ENCODE measurements at regions not wholly inside any gene's neighbourhood (a gene's known extent, or its start where the extent isn't known, plus 50 kb on each side); places are given as distances from the start of the nearest gene placed in this dataset.

- no peak overlapping the region for H3K9ac ChIP-seq (ENCODE audit: low read length)
- H3K9me3 ChIP-seq (ENCODE audit: control insufficient read depth, low read depth, low read length) = no peaks in the 10 kb centered on the region
- no peaks in the 10 kb centered on the region for H3K4me1 ChIP-seq (ENCODE audit: control insufficient read depth, low read depth, low read length)
- H3K4me3 ChIP-seq (ENCODE audit: low read length) = no peak overlapping the region
- no peaks in the 10 kb centered on the region for H3K27me3 ChIP-seq (ENCODE audit: control insufficient read depth, insufficient read depth, low read length)
- H3K27ac ChIP-seq (ENCODE audit: low read length) = no peak overlapping the region
- no peaks in the 10 kb centered on the region for H3K36me3 ChIP-seq (ENCODE audit: control insufficient read depth, low read depth, low read length)
Measured at GRCh38 chr2:120622886-120623753, 112.5 kb upstream of the GLI2 start.

DNA sequence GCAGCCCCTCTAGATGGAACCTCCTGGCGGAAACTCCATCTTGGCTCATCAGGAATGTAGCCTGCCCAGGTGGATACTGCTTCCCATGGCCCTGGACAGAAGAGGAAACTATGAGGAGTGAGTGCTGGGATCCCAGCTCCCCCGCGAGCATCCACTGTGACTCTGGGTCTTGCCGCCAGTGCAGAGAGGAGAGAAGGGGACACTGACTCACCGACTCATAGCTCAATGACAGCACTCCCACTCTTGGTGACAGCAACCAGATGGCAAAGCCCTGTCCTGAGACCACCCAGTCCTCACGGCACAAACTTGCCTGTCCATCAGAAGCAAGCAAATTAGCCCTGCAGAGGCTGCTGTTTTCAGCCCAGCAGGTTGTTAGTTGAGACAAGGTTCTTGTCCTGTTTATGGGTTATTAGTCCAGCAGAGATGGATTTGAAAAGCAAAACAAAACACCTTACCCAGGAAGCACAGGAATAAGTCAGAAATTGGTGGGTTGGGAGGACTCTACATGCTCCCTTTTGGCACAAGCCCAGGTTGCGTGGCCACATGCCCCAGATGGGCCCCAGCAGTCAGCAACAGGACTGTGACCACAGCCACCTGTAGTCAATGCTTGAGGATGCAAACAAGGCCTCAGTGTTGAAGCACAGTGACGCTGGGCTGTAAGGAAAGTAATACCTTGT is 111.5 kb upstream of the GLI2 start:
- Histone ChIP-seq H3K27me3 (ENCODE audit: control insufficient read depth, insufficient read depth, low read length) (no peaks in the 10 kb centered on the region), H3K27ac (ENCODE audit: low read length) (no peak overlapping the region), H3K4me3 (ENCODE audit: low read length) (no peak overlapping the region), H3K36me3 (ENCODE audit: control insufficient read depth, low read depth, low read length) (no peaks in the 10 kb centered on the region), H3K9me3 (ENCODE audit: control insufficient read depth, low read depth, low read length) (no peaks in the 10 kb centered on the region), H3K4me1 (ENCODE audit: control insufficient read depth, low read depth, low read length) (no peaks in the 10 kb centered on the region), H3K9ac (ENCODE audit: low read length) (no peak overlapping the region)

- Histone ChIP-seq H3K36me3 (ENCODE audit: control insufficient read depth, low read depth, low read length) (no peaks in the 10 kb centered on the region), H3K27ac (ENCODE audit: low read length) (no peak overlapping the region), H3K4me1 (ENCODE audit: control insufficient read depth, low read depth, low read length) (no peaks in the 10 kb centered on the region), H3K4me3 (ENCODE audit: low read length) (no peak overlapping the region), H3K27me3 (ENCODE audit: control insufficient read depth, insufficient read depth, low read length) (no peaks in the 10 kb centered on the region), H3K9me3 (ENCODE audit: control insufficient read depth, low read depth, low read length) (no peaks in the 10 kb centered on the region), H3K9ac (ENCODE audit: low read length) (no peak overlapping the region)
Measured at GRCh38 chr2:120624738-120625446, 110.8 kb upstream of the GLI2 start.

- H3K4me3 ChIP-seq (ENCODE audit: low read length) = no peak overlapping the region
- H3K9me3 ChIP-seq (ENCODE audit: control insufficient read depth, low read depth, low read length) = no peaks in the 10 kb centered on the region
- no peaks in the 10 kb centered on the region for H3K27me3 ChIP-seq (ENCODE audit: control insufficient read depth, insufficient read depth, low read length)
- no peak overlapping the region for H3K27ac ChIP-seq (ENCODE audit: low read length)
- no peaks in the 10 kb centered on the region for H3K36me3 ChIP-seq (ENCODE audit: control insufficient read depth, low read depth, low read length)
- no peaks in the 10 kb centered on the region for H3K4me1 ChIP-seq (ENCODE audit: control insufficient read depth, low read depth, low read length)
- H3K9ac ChIP-seq (ENCODE audit: low read length) = no peak overlapping the region
Measured at GRCh38 chr2:120625865-120626560, 109.7 kb upstream of the GLI2 start.

DNA sequence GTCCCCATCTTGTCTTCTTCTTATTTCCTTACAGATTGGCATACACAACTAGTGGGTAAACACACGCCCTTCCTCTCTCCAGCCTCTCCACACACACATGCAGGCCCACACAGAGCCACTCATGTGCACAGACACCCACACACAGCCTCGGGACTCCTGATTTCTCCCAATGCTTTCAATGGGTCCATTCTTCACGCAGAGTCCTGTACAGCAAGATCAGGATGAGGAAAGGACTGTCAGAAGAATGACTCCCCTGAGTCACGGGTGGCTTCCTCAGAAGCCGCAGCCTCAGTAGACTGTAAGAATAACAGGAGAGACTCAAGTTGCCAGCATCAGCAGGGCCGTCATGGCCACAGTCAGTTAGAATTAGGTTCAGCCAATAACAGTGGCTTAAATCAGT is 109.1 kb upstream of the GLI2 start:
- H3K4me1 ChIP-seq (ENCODE audit: control insufficient read depth, low read depth, low read length) = no peaks in the 10 kb centered on the region
- no peak overlapping the region for H3K4me3 ChIP-seq (ENCODE audit: low read length)
- no peak overlapping the region for H3K27ac ChIP-seq (ENCODE audit: low read length)
- H3K9me3 ChIP-seq (ENCODE audit: control insufficient read depth, low read depth, low read length) = no peaks in the 10 kb centered on the region
- H3K27me3 ChIP-seq (ENCODE audit: control insufficient read depth, insufficient read depth, low read length) = no peaks in the 10 kb centered on the region
- no peaks in the 10 kb centered on the region for H3K36me3 ChIP-seq (ENCODE audit: control insufficient read depth, low read depth, low read length)
- H3K9ac ChIP-seq (ENCODE audit: low read length) = no peak overlapping the region

- H3K9me3 ChIP-seq (ENCODE audit: control insufficient read depth, low read depth, low read length) = no peaks in the 10 kb centered on the region
- no peaks in the 10 kb centered on the region for H3K4me1 ChIP-seq (ENCODE audit: control insufficient read depth, low read depth, low read length)
- H3K9ac ChIP-seq (ENCODE audit: low read length) = no peak overlapping the region
- no peak overlapping the region for H3K4me3 ChIP-seq (ENCODE audit: low read length)
- H3K27me3 ChIP-seq (ENCODE audit: control insufficient read depth, insufficient read depth, low read length) = no peaks in the 10 kb centered on the region
- no peaks in the 10 kb centered on the region for H3K36me3 ChIP-seq (ENCODE audit: control insufficient read depth, low read depth, low read length)
- no peak overlapping the region for H3K27ac ChIP-seq (ENCODE audit: low read length)
Measured at GRCh38 chr2:120628248-120628647, 107.4 kb upstream of the GLI2 start.

DNA sequence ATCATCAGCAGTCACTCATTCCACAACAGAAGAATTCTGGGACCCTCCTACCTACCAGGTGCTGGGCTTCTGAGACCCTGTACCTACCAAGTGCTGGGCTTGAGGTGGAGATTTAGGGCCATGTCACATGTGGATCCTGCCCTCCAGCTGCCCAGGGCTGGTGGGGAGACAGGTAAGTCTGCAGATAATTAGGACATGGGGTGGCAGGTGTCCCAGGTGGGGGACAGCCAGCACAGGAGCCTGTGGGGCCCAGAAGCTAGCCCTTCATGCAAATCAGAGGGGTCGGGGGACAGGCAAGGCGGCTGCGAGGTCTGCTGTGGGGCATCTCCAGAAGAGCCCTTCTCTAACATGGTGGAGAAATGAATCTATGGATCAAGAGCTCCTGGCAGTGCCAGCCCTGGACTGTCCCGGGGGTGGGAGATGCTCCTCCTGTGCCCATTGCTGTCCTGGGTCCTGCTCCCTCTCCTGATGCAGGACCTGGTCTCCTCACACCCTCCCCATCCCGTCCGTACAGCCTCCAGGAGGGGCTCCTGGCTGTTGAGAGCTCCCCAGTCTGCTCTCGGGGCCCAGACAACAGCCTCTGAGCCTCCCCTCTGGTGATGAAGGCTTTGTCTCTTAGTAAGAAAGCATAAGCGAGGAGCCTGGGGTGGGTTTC is 106.3 kb upstream of the GLI2 start:
- no peaks in the 10 kb centered on the region for H3K27me3 ChIP-seq (ENCODE audit: control insufficient read depth, insufficient read depth, low read length)
- no peaks in the 10 kb centered on the region for H3K4me1 ChIP-seq (ENCODE audit: control insufficient read depth, low read depth, low read length)
- no peaks in the 10 kb centered on the region for H3K36me3 ChIP-seq (ENCODE audit: control insufficient read depth, low read depth, low read length)
- H3K4me3 ChIP-seq (ENCODE audit: low read length) = no peak overlapping the region
- no peak overlapping the region for H3K27ac ChIP-seq (ENCODE audit: low read length)
- no peak overlapping the region for H3K9ac ChIP-seq (ENCODE audit: low read length)
- no peaks in the 10 kb centered on the region for H3K9me3 ChIP-seq (ENCODE audit: control insufficient read depth, low read depth, low read length)

- no peak overlapping the region for H3K27ac ChIP-seq (ENCODE audit: low read length)
Measured at GRCh38 chr2:120630031-120630701, 105.5 kb upstream of the GLI2 start.

GRCh38 chr2:120631236-120631635 is 104.4 kb upstream of the GLI2 start:
- no peaks in the 10 kb centered on the region for H3K36me3 ChIP-seq (ENCODE audit: control insufficient read depth, low read depth, low read length)
- H3K4me1 ChIP-seq (ENCODE audit: control insufficient read depth, low read depth, low read length) = no peaks in the 10 kb centered on the region
- H3K9me3 ChIP-seq (ENCODE audit: control insufficient read depth, low read depth, low read length) = no peaks in the 10 kb centered on the region
- H3K27me3 ChIP-seq (ENCODE audit: control insufficient read depth, insufficient read depth, low read length) = no peaks in the 10 kb centered on the region
- H3K27ac ChIP-seq (ENCODE audit: low read length) = no peak overlapping the region
- no peak overlapping the region for H3K9ac ChIP-seq (ENCODE audit: low read length)
- H3K4me3 ChIP-seq (ENCODE audit: low read length) = no peak overlapping the region

More at GRCh38 chr2:120630031-120630701, 105.5 kb upstream of the GLI2 start:
- H3K4me1 ChIP-seq (ENCODE audit: control insufficient read depth, low read depth, low read length) = no peaks in the 10 kb centered on the region
- H3K27me3 ChIP-seq (ENCODE audit: control insufficient read depth, insufficient read depth, low read length) = no peaks in the 10 kb centered on the region
- H3K4me3 ChIP-seq (ENCODE audit: low read length) = no peak overlapping the region
- no peaks in the 10 kb centered on the region for H3K36me3 ChIP-seq (ENCODE audit: control insufficient read depth, low read depth, low read length)
- H3K9me3 ChIP-seq (ENCODE audit: control insufficient read depth, low read depth, low read length) = no peaks in the 10 kb centered on the region
- H3K9ac ChIP-seq (ENCODE audit: low read length) = no peak overlapping the region

GRCh38 chr2:120631724-120632123 is 103.9 kb upstream of the GLI2 start:
- Histone ChIP-seq H3K9ac (ENCODE audit: low read length) (no peak overlapping the region), H3K9me3 (ENCODE audit: control insufficient read depth, low read depth, low read length) (no peaks in the 10 kb centered on the region), H3K4me1 (ENCODE audit: control insufficient read depth, low read depth, low read length) (no peaks in the 10 kb centered on the region), H3K36me3 (ENCODE audit: control insufficient read depth, low read depth, low read length) (no peaks in the 10 kb centered on the region), H3K27me3 (ENCODE audit: control insufficient read depth, insufficient read depth, low read length) (no peaks in the 10 kb centered on the region), H3K4me3 (ENCODE audit: low read length) (no peak overlapping the region), H3K27ac (ENCODE audit: low read length) (no peak overlapping the region)
